ENCODE measurements at regions not wholly inside any gene's neighbourhood (a gene's known extent, or its start where the extent isn't known, plus 50 kb on each side); places are given as distances from the start of the nearest gene placed in this dataset.

- Histone ChIP-seq H3K4me1 (ENCODE audit: control insufficient read depth in 3 of 3, insufficient read depth in 3 of 3, low read length in 3 of 3) (peaks cover 14 to 15% (median 14%) of the 10 kb centered on the region in 3 donors), H3K9ac (ENCODE audit: low read depth in 1 of 3, low read length in 3 of 3) (no peak overlapping the region), H3K4me3 (ENCODE audit: low read length in 3 of 3) (no peak overlapping the region), H3K27me3 (ENCODE audit: control insufficient read depth in 3 of 3, insufficient read depth in 3 of 3, low read length in 3 of 3) (no peaks in the 10 kb centered on the region), H3K27ac (ENCODE audit: low read depth, low read length) (no peak overlapping the region), H3K9me3 (ENCODE audit: control insufficient read depth in 3 of 3, low read length in 3 of 3) (no peaks in the 10 kb centered on the region), H3K36me3 (ENCODE audit: control insufficient read depth in 3 of 3, insufficient read depth in 3 of 3, low read length in 3 of 3) (no peaks in the 10 kb centered on the region)
Measured at GRCh38 chr9:4933177-4933576, 51.9 kb upstream of the JAK2 start.

GRCh38 chr9:4933861-4934260, 51.2 kb upstream of the JAK2 start:
- Histone ChIP-seq H3K27ac (ENCODE audit: low read depth, low read length) (no peak overlapping the region), H3K4me3 (ENCODE audit: low read length in 3 of 3) (no peak overlapping the region), H3K36me3 (ENCODE audit: control insufficient read depth in 3 of 3, insufficient read depth in 3 of 3, low read length in 3 of 3) (no peaks in the 10 kb centered on the region), H3K4me1 (ENCODE audit: control insufficient read depth in 3 of 3, insufficient read depth in 3 of 3, low read length in 3 of 3) (peaks cover 14 to 20% (median 15%) of the 10 kb centered on the region in 3 donors), H3K27me3 (ENCODE audit: control insufficient read depth in 3 of 3, insufficient read depth in 3 of 3, low read length in 3 of 3) (no peaks in the 10 kb centered on the region), H3K9me3 (ENCODE audit: control insufficient read depth in 3 of 3, low read length in 3 of 3) (no peaks in the 10 kb centered on the region), H3K9ac (ENCODE audit: low read depth in 1 of 3, low read length in 3 of 3) (no peak overlapping the region)

- H3K9me3 ChIP-seq (ENCODE audit: control insufficient read depth in 3 of 3, low read length in 3 of 3) = no peaks in the 10 kb centered on the region
- no peaks in the 10 kb centered on the region for H3K27me3 ChIP-seq (ENCODE audit: control insufficient read depth in 3 of 3, insufficient read depth in 3 of 3, low read length in 3 of 3)
- no peaks in the 10 kb centered on the region for H3K36me3 ChIP-seq (ENCODE audit: control insufficient read depth in 3 of 3, insufficient read depth in 3 of 3, low read length in 3 of 3)
- peaks cover 18 to 26% (median 21%) of the 10 kb centered on the region in 3 donors for H3K4me1 ChIP-seq (ENCODE audit: control insufficient read depth in 3 of 3, insufficient read depth in 3 of 3, low read length in 3 of 3)
- H3K4me3 ChIP-seq (ENCODE audit: low read length in 3 of 3) = no peak overlapping the region
- H3K27ac ChIP-seq (ENCODE audit: low read depth, low read length) = no peak overlapping the region
- H3K9ac ChIP-seq (ENCODE audit: low read depth in 1 of 3, low read length in 3 of 3) = no peak overlapping the region
Measured at GRCh38 chr9:4935001-4935672, 49.9 kb upstream of the JAK2 start.
